HG03025 (cell line): ENCODE measurements at regions not wholly inside any gene's neighbourhood (a gene's known extent, or its start where the extent isn't known, plus 50 kb on each side); places are given as distances from the start of the nearest gene placed in this dataset.

Source experiments
- ATAC-seq: cut with Tn5 transposase; IDR thresholded peaks from one replicate; pipeline ENCODE4 v1.9.1; 2021; ENCODE audit warnings: mild to moderate bottlenecking, moderate library complexity; ENCODE audit not compliant: unreplicated experiment, low FRiP score

DNA sequence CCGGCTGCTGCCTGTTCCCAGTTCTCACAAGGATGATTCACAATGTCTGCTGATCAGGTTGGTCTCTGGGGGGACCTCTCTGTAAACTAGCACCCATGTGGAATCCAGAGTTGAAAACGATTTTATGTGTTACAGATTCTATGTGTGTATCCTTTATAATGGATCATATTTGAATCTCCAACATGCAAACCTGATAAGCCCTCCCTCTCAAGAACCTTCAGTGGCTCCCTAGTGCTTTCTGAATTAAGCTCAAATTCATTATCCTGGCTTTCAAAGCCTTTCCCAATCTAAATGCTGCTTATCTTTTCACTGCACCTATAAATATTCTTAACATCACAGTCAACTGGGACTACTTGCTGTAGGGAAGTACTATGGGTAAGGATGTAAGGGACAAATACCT, 166.8 kb upstream of the USP24 start:
- no peak for ATAC-seq

DNA sequence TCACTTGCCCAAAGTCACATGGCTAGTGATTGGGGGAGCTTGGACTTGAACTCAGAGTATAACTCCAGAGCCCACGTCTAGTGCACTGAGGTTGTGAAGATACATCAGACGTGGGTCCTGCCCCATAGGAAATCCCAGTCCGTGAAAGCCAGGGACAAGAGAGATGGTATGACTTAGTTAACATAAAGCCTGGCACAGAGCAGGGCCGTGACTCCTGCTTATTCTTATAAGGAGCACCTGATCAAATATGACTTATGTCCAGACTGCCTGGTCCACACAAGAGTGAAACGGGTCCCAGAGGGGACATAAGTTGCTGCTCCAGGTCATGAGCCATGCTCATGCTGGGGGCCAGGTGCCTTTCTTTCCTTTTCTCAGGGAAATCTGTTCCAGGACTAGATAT, 166.3 kb upstream of the USP24 start:
- no peak for ATAC-seq

DNA sequence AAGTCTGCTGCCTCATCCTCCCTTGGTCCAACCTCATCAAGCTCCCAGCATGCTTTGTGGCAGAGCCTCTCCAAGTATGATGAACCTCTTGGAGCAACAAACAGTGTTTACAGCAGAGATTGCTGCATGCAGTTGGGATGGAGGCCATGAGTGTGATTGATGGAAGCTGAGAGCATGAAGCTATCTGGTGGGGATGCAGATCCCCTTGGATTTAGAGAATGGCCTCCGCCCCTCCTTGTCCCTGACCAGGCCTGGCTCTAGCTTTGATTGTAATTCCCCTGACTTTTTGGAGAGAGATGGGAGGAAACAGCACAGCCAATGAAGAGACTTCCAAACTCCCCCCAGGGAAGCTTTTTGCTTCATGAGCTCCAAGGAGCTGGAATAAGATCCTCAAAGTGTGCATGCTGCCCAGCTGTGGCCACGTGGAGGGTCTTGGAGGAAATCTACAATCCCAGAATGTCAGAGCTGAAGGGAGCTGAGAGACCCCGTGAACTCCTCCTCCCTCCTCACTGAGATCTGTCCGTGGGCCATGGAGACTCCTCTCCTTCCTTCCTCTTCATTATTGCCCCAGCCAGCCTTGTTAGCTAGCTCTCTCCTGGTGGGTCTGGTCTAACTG, 165.3 kb upstream of the USP24 start:
- ATAC-seq = no peak

DNA sequence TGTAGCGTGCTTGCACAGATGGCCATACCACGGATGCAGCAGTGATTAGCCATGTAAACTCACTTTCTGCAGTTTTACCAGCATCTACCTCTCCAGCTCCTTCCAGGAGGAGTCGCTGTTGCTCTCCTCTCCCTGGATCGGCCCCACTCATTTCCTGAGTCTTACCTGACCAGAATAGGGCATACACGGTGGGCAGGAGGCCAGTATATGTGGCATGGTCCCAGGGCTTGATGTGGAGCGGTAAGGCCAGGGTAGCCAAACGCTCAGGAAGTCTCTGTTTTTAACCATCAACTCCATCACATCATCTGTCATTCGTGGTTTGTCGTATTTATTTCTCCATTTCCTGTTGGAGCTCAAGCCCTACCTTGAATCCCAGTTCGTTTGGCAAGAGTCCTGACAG, 163.4 kb upstream of the USP24 start:
- no peak for ATAC-seq

DNA sequence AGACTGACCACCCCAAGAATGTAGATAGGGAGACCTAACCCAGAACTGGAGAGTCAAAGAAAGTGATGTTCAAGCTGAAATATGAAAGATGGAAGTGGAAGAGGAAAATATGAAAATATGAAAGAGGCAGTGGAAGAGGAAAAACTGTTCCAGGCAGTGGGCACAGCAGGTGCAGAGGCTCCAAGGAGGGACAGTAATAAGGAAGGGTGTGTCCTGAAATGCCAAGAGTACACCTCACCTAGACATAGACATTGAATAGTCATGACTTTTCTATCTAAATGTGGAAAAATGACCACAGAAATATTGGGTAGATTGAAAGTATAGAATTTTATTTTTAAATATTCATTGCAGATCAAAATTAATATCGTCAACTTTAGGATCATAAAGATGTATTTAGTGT, 161.7 kb upstream of the USP24 start:
- ATAC-seq = no peak

DNA sequence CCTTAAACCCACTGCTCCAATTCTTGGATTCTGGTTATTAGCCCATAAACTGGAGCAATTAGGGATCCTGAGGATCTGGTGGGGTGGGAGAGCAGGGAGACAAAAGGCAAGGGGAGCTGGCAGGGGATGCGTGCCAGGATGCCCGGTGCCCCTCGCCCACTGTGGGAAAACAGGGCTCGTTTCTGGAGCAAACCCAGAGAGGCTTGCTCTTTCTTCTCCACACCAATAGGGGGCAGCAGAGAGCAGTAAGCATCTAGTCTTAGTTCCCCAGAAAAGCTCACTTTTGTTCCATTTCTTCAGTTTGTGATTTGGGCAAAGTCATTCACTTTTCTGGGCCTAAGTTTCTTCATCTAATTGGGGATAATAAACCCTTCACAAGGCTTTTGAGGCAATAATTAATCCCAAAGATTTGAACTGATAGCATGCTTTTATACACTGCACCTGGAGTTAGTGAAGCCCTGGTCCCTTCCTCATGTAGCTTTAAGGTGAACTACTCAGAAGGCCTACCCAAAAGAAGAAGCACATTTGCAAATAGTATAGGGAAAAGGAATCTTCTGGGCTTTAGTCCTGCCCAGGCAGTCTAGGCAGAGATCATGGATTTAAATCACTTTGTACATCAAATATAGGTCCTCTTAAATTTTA, 160.6 kb upstream of the USP24 start:
- ATAC-seq = no peak

DNA sequence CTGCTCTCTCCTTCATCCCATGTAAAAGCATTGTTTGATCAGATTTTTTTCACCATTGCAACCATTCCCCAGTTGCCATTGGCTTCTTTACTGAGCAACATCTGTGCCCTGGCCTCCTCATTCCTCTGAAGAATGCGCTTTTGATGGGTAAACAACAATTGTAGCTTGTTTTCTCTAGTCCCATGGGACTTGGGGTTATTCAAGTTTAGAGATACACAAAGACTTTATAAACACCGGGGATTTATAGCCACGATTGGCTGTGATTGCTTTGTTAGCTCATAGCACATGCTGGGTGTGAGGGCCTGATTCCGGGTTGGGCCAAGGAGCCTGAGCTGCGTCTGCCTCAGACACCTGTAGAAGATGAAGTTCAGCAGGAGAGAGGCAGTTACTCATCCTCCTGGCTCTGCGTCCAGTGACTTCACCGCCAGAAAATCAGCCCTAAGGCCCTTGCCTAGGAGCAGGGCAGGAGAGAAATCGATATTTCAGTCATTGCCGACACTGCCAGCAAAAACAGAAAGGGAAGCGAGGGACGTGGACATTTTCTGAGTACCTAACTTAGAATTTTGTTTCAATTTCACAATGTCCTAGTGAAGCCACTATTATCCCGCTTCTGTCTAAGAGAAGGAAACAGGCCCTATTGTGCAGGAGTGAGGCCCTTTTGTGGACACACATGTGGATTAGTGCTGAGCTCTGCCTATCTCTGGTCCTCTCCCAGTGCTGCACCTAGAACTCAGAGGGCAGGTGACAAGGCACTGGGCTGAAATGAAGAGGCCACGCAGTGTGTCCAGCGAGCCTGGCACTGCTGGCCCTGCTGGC, 159.8 kb upstream of the USP24 start:
- no peak for ATAC-seq

DNA sequence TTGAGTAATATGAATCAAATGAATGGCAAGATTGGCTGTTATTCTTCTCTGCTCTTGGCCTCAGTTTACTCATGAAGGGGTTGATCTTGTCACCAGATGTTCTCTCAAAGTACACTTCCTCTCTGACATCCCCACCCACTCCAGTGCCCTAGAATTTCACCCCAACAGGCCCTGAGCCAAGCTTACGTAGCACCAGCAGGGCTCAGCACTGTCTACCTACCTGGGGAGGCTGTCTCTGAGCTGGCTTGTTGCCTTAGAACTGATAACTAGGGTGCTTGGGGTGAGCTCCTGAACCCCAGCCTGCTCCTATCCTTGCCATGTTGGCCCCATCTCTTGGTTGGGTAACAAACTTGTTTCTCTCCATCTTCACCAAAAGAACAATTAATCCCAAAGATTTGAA, 159.1 kb upstream of the USP24 start:
- no peak for ATAC-seq

DNA sequence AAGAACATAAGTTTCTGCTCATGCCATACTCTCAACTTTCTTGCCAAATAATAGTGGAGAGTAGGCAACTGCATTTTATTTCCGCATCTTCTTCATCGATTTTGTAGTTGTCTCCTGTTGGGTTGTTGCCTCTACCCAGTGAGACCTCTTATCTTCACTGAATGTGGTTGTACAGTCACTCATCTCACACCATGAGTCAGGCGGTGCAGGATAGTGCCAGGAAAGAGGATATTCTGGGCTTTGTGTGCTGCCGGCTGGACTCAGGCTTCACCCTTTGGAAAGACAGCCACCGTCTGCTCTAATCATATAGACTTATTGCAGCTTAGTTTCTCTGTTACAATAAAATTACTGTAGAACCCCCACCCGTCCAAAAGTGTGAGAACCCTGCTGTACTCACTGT, 154.3 kb upstream of the USP24 start:
- ATAC-seq = no peak

DNA sequence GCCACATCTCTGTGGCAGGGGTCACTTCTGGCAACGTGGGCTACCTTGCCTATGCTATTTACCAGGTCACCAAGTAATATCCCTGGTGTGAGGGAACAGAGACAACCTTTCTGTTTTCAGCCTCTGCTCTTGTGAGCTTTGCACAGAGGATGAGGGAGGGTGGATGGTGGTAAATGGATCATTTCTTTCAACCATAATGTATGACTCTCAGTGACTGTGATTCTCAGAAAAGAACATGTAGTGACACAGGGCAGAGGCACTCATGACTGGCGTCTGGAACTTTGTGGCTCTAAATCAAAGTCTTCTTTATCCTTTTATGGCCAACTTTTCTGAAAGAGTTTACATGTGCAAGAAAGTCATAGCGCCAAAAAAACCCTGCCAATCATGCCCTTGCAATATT, 153.5 kb upstream of the USP24 start:
- no peak for ATAC-seq

DNA sequence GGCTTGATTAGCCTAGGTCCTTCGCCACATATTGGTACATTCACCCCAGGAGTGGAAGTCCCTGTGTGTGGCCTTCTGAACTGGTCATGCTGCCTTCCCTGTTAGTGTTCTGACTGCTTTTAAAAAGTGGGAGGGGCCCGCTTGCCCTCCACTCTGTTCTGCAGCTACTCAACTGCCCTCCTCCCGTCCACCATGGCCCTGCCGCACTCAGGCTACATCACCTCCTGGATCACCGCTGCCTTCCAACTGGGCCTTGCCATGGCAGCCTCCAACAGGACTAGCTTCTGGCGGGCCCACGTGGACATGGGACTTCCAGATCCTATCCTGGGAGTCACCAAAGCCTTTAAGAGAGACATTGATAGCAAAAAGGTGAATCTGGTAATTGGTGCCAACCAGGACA, 152.1 kb upstream of the USP24 start:
- no peak for ATAC-seq

DNA sequence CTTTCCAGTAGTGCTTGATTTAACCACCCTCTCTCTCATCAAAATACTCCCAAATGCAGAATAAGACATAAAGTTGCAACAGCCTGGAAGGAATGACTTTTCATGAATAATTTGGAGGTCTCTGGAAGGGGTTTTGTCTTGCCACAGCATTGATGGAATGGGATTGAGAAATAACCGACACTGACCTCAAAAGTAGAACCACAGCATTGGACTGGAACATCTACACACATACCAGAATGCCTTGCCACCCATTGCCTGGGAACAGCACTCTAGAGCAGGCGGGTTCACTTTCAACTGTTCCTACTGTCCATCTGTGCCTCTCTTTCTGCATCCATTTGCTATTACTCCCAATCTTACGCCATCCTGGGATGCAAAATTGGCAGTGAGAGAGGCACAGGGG, 149.1 kb upstream of the USP24 start:
- ATAC-seq = no peak

DNA sequence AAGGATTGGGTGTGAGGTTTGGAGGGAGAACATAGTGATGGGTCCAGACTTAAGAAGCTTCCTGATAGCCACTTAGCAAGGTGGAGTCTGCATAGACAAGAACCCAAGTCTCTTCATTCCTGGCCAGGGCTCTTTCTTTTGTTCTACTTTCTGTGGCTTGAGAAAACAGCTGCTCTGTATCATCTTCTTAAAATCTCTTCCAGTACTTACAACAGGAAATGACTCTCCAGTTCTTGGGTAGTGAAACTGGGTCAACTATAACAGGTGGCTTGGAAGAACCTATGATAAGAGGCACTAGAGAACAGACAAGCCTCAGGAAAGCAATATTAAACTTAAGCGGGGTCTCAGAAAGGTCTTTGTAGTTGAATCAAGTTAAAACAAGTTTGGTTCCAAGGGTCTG, 148.1 kb upstream of the USP24 start:
- no peak for ATAC-seq

DNA sequence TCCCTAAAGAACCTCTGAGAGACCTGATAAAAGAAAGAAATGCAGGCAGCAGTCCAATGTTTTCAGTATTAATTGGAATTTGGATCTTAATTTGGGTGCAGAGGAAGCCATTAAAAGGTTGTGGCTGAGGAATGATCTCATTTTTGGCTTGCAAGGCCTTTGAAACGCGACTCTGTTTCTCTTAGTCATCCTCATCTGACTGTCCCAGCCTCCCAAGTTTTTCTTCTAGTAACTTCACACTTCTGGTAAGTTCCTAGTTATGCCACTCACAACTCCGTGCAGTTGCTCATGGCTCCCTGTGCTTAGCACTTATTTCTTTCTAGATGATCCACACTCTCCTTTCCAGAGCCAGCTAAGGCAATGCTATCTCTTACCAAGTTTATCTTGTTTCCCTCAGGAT, 147.4 kb upstream of the USP24 start:
- no peak for ATAC-seq

DNA sequence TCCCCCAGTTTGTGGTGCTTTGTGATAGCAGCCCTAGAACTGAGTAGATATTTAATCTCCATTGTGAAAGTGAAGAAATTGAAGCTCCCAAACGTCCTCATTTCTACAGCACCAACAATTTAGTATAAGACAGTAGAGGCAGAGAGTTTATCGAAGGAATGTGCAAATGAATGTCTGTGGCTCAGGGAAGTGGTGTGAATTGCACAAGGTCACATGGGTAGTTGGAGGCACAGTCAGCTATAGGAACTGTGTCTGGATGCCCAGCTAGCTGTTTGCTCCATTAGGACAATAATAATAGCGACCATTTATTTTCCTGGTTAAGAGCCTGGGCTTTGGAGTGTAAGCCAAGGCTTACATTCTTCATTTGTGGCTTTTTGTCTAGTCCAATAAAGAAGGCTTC, 144.4 kb upstream of the USP24 start:
- no peak for ATAC-seq

DNA sequence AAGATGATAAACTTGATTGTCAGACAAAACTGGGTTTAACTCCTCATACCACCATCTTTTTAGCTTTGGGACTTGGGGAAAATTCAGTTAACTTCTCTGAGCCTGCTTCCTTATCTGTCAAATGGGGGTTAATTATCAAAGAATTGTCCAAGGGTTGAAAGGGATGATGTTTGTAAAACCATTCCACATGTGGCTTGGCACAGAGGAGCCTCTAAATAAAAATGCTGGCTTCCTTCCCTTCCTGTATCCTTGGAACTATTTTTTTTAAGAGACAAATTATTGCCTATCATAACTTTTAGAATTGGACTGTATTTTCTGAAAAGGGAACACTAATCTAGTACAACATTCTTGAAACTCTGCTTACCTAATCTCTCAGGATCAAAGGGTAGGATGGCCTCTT, 143.4 kb upstream of the USP24 start:
- no peak for ATAC-seq

DNA sequence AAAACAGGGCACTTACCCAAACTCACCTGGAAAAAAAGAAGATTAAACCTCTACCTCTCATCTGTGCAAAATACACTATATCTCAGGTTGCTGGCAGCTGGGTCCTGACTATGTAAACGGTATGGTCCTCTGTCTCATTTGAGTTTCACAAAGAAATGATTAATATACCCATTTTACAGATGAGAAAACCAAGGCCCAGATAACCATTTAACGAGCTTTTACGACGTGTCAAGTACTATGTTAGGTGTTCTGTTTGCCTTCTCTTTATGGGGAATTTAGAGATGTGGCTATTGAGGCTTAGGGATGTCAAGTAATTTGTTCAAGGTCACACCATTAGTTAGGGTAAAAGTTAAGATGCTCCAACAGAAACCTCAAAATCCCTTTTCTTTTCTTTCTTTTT, 140.4 kb upstream of the USP24 start:
- ATAC-seq = no peak

DNA sequence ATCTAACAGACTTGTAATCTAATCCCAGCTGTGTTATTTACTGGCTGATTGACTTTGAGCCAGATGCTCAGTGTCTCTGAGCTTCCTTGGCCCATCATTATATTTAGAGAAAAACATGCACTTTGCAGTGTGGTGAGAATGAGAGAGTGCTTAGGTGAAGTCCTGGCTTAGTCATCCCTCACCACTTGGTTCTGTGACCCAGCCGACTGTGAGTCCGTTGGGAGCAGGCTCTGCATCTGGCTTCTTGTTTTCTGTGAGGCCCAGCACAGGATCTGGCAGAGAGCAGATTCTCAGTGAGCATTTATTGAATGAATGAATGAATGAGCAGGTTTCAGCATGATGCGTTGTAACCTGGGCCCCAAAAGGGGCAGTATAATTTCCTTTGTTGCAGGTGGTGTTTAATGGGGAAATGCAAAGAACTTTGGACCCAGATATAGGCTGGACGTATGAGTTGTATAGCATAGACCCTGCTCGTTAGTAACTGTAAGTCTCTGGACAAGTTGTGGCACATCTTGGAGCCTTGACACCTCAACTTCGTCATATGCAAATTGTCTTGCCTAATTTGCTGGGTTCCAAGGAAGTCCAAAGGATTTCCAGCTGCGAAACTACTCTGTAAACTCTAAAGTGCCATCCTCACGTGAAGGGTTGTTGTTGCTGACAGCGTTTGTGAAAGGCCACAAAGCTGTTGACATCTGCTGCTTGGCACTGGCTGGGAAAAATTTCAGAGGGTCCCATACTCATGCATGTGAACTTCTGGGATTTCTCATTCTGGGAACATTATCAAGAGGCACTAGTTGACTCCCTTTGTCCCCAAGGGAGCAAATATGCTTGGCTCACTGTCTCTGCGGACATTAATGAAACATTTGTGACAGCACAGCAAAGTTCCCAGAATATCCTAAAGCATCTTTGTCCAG, 138.8 kb upstream of the USP24 start:
- ATAC-seq = no peak

DNA sequence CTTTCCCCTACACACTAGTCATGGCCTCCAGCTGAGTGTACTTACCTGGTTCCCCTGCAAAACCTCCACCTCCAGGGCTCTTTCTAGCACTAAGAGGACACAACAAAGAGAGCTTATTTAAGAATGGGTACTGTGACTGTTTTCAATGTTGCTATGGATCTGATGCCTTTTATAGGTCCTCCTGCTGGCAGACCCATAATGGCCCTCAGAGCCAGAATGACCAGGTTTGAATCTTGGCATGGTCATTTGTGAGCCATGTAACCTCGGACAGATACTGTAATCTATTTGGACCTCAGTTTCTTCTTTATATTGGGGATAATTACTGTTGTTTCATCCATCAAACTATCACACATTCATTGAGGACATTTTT, 137.6 kb upstream of the USP24 start:
- ATAC-seq = no peak

DNA sequence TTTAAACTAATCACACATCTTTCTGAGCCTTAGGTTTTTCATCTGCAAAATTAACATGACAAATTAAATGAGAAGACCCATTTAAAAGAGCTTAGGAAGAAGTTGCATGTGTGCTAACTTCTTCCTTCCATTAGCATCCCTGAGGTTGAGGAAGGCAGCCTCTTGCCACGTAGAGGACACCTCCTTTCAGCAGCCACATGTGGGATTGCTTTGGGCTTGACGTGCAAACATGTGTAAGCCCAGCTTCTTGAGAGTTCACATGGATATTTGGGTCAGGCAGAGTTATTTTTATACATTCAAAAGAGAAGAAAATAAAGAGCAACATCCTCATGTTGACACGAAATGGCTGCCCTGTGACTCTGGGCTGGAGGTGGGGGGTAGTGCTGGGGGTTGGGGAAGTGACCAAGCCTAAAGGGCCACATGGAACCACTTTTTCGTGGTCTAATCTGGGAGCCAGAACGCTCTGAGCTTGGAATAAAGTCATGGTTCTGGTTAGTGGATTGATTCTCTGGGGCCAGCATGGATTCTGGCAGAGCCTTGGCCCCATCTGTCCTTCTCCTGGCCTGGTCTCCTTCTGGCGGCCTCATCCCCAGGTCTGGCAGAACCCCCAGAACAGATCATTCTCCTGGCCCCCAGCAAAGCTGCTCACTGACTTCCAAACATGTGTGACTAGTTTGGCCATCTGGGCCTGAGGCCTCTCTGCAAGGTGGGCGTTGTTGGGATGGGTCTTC, 137.1 kb upstream of the USP24 start:
- no peak for ATAC-seq
